Activated T-helper 9 cell treated with anti-CD3 and anti-CD28 coated beads, Interleukin-2, amount 50 U/mL, for 16 hours (primary cell): ENCODE measurements at regions not wholly inside any gene's neighbourhood (a gene's known extent, or its start where the extent isn't known, plus 50 kb on each side); places are given as distances from the start of the nearest gene placed in this dataset.
"Not testable (repeated sequence)": the region's sequence is repeated elsewhere in the genome, so short reads cannot be mapped to it uniquely, and the experiment has no call there.

Experiments
- DNase-seq: peaks from one replicate; pipeline ENCODE4 v3.0.0-alpha.2; 2020; ENCODE audit warnings: low read depth

DNA sequence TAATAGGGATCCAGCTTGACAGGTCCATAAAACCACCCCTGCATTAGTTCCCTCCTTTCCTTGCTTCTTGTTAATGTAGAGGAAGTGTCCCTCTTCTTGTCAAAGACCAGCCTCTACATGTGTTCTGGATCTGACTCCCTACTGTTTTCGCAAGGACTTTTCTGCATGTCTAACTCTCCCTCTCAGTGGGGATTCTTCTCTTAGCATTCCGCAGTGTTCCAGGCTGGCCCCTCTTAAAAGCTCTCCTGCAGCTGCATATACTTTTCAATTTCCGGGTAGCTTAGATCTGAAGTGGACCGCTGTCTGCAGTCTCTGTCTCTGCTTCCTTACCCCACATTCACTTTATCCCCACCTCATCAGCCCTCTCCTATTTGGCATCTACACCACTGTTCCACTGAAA is 96.1 kb upstream of the MAN1A1 start:
- no peak for DNase-seq

- DNase-seq: no peak
These were observed 95.3 kb upstream of the MAN1A1 start for GRCh38 chr6:119444642-119445557.

- DNase-seq: no peak
These were observed 94.6 kb upstream of the MAN1A1 start for GRCh38 chr6:119443993-119444641.

DNA sequence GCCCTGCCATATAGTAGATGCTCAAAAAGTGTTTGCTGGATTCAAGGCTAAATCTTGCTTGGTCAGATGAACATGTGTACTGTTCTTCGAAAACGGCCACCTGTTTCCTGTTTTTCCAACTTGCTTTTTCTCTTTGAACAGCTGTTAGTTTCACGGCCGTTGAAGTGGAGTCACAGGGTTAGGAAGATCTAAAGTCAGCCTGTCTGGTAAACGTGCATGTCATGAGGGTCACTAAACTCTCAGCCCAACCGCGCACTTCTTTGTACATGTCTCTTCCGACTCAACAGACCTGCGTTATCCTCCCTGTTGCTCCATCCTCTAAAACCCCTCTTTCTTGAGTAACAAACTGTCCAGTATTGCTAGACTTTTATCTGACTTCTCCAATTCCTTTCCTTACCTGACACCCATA is 93.2 kb upstream of the MAN1A1 start:
- no peak for DNase-seq

DNA sequence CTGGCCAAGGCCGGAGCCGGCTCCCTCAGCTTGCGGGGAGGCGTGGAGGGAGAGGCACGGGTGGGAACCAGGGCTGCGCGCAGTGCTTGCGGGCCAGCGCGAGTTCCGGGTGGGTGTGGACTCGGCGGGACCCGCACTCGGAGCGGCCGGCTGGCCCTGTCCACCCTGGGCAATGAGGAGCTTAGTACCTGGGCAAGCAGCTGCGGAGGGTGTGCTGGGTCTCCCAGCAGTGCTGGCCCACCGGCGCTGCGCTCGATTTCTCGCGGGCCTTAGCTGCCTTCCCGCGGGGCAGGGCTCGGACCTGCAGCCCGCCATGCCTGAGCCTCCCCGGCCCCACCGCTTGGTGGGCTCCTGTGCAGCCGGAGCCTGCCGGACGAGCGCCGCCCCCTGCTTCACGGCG is 91.4 kb upstream of the MAN1A1 start:
- DNase-seq: no peak

- no peak for DNase-seq
These were observed 87.0 kb upstream of the MAN1A1 start for GRCh38 chr6:119436583-119436982.

DNA sequence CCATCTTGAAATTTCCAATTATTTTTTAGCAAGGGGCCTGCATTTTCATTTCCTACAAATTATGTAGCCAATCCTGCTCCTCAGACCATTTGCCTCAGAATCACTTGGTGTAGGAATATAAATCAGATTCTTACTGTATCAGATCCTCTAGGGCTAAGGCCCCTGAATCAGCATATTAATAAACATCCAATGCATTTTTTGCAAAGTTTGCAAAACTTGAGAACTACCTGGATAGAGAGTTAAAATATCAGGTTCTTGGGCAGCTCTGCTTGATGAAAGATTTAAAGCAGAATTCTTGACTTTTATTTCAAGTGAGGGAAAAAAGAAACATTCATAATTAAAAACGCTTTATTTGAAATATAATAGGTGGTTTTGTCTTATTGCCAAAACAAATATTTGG is 82.2 kb upstream of the MAN1A1 start:
- DNase-seq: no peak

- no peak for DNase-seq
These were observed 81.2 kb upstream of the MAN1A1 start for GRCh38 chr6:119430805-119431204.

- no peak for DNase-seq
These were observed 79.1 kb upstream of the MAN1A1 start for GRCh38 chr6:119428633-119429032.

DNA sequence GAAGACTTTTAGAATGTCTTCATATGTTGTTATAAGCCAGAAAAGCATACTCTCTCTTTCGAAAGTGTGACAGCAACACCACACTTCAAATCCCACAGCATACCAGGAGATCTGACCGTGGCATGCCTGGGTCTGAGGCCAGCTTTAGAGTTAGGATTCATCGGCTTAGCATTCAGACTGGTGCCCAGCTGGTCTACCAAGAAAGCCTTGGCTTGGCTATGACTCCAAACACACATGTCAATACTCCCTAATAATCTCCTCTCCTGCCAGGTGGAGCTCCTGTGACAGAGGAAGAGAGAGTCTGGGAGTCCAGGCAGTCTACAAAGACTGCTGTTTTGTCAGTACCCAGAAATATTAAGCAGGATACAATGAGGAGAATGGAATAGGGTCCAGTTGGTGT is 77.1 kb upstream of the MAN1A1 start:
- no peak for DNase-seq

- no peak for DNase-seq
These were observed 74.4 kb upstream of the MAN1A1 start for GRCh38 chr6:119423996-119424395.

GRCh38 chr6:119418084-119418483 is 68.5 kb upstream of the MAN1A1 start:
- DNase-seq: not testable (repeated sequence)

GRCh38 chr6:119407156-119407555 is 57.6 kb upstream of the MAN1A1 start:
- no peak for DNase-seq

DNA sequence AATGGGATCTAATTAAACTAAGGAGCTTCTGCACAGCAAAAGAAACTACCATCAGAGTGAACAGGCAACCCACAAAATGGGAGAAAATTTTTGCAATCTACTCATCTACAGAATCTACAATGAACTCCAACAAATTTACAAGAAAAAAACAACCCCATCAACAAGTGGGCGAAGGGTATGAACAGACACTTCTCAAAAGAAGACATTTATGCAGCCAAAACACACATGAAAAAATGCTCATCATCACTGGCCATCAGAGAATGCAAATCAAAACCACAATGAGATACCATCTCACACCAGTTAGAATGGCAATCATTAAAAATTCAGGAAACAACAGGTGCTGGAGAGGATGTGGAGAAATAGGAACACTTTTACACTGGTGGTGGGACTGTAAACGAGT is 55.6 kb upstream of the MAN1A1 start:
- not testable (repeated sequence) for DNase-seq
